ENCODE measurements at regions not wholly inside any gene's neighbourhood (a gene's known extent, or its start where the extent isn't known, plus 50 kb on each side); places are given as distances from the start of the nearest gene placed in this dataset.
"Not testable (repeated sequence)": the region's sequence is repeated elsewhere in the genome, so short reads cannot be mapped to it uniquely, and the experiment has no call there.

DNA sequence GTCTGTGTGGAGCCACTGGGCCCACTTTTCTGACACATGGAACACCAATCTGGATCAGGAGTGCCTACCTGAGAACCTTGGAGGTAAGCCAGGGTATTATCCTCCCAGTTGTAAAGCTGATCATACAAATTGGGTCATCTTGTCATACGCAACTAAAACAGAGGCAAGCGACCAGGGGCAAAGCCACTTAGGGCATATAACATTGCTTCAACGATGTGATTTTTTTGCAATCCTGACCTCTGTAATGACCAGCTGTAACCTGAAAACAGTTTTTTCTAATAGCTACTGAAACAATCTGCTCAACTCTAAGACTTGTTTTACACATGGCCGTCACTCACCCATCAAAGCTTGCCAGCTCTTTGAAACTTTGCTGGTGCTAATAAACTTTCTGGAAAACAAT is 261.5 kb upstream of the AGTR2 start:
- DNase-seq (ENCODE audit: low read depth in 3 of 3, low spot score in 2 of 3), result no peak

- DNase-seq (ENCODE audit: low read depth in 3 of 3, low spot score in 2 of 3), result no peak
Observed at GRCh38 chrX:115911967-115912366, 258.6 kb upstream of the AGTR2 start.

- no peak for DNase-seq (ENCODE audit: low read depth in 3 of 3, low spot score in 2 of 3)
Observed at GRCh38 chrX:115912372-115912897, 258.1 kb upstream of the AGTR2 start.

DNA sequence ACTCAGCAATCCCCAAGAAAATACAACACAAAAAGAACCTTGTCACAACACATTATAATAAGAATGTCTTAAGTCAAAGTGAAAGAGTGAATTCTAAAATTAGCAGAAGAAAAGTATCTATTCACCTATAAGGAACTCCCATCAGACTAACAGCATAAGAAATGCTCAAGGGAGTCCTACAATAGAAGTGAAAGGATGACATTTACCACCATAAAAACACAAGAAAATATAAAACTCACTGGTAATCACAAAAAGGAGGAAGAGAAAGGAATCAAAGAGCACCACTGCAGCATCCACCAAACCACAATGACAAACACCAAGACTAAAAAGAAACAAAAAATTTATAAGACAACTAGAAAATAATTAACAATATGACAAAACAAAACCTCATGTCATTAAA is 257.0 kb upstream of the AGTR2 start:
- no peak for DNase-seq (ENCODE audit: low read depth in 3 of 3, low spot score in 2 of 3)

- DNase-seq (ENCODE audit: low read depth in 3 of 3, low spot score in 2 of 3), result not testable (repeated sequence)
Observed at GRCh38 chrX:115915625-115916024, 254.9 kb upstream of the AGTR2 start.

GRCh38 chrX:115929480-115929879 is 241.1 kb upstream of the AGTR2 start:
- DNase-seq (ENCODE audit: low read depth in 3 of 3, low spot score in 2 of 3), result no peak

DNA sequence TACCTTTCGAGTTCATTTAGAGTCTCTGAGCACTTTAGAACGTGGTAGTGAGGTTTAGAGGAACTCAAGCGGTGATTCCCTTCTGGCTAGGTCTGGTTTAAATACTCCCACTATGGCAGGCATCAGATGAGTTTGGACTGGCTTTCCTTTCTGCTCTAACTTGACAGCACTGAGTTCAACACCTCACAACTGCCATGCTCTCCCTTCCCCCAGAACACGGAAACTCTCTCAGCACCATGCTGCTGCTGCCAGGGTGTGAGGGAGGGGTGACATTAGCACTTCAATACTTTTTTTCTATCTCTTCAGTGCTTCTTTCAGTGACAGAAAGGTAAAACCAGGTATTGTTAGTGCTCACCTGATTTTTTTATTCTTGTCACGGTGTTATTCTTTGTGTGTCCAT is 234.5 kb upstream of the AGTR2 start:
- DNase-seq (ENCODE audit: low read depth in 3 of 3, low spot score in 2 of 3), result no peak

GRCh38 chrX:115939070-115939469 is 231.5 kb upstream of the AGTR2 start:
- DNase-seq (ENCODE audit: low read depth in 3 of 3, low spot score in 2 of 3), result no peak

- DNase-seq (ENCODE audit: low read depth in 3 of 3, low spot score in 2 of 3), result no peak
Observed at GRCh38 chrX:115939636-115940160, 230.8 kb upstream of the AGTR2 start.

DNA sequence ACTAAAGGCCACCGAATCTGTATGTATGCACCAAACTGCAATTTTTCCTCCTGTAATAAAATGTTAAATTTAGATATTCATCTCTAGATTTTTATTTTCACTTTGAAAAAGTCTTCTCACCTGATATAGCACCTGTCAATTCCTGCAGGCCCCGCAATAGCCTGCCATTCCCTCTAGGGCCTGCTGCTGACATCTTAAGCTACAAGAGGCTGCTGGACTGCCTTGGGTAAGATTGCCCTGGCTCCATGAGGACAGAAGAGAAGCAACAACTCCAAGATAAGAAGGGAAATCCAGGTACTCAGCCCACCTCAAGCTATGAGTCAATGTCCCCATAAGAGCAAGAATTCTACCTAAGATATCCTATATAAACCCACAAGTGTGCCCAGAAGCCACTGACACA is 230.2 kb upstream of the AGTR2 start:
- DNase-seq (ENCODE audit: low read depth in 3 of 3, low spot score in 2 of 3), result no peak

DNA sequence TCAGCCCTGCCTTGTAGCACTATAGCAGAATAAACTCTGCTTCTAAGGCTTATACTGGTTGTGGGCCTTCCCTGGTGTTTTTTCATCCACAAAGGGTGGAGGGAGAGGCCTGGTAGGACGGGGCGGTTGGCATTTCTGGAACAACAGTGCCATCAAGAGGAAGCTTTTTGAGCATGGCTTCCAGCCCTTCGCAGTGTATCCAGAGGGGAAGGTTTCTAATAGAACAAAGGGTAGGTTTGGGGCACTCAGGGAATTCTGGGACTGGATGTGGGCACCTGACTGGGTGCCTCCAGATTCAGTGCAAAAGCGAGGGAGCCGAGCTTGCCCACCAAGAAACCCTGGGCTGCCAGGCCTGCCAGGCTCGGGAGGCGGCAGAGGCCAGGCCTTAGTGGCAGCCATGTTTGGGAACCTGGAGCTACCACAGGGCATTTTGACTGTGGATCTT is 229.6 kb upstream of the AGTR2 start:
- peak in 1 of 3 donors; percentile 41 for DNase-seq (ENCODE audit: low read depth in 3 of 3, low spot score in 2 of 3)

GRCh38 chrX:115941388-115941787 is 229.2 kb upstream of the AGTR2 start:
- no peak for DNase-seq (ENCODE audit: low read depth in 3 of 3, low spot score in 2 of 3)

GRCh38 chrX:115946059-115946458 is 224.5 kb upstream of the AGTR2 start:
- no peak for DNase-seq (ENCODE audit: low read depth in 3 of 3, low spot score in 2 of 3)

- no peak for DNase-seq (ENCODE audit: low read depth in 3 of 3, low spot score in 2 of 3)
Observed at GRCh38 chrX:115948018-115948923, 222.3 kb upstream of the AGTR2 start.

- DNase-seq (ENCODE audit: low read depth in 3 of 3, low spot score in 2 of 3), result no peak
Observed at GRCh38 chrX:115949900-115950822, 220.4 kb upstream of the AGTR2 start.

DNA sequence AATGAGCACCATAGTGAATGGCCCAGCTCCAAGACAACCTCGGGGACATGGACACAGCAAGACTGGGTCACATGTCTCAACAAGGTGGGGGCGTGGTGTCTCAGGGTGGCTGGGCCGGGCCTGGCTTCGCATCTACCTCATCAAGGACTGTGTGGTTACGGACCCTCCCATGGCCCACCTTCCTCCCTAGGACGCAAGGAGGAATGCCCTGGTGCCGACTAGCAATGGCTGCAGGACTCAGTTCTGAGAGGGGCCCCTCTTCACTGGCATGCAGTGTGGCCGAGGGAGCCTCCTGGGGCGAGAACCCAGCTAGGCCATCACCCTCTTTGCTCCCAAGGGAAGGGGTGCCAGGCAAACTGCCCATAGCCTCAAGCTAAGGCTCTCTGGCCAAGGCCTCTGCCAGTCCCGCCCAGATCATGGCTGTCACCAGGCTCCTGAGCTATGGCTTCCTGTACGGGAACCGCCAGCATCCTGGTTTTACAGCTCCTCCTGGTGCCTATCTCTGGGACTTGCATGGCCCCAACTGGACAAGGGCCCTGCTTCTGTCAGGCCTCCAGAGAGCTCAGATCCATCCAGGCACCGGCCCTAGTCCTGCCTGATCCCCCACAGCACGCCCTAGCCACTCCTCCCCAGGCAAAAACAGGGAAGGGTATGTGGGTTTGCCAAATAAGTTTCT is 218.0 kb upstream of the AGTR2 start:
- DNase-seq (ENCODE audit: low read depth in 3 of 3, low spot score in 2 of 3), result no peak

DNA sequence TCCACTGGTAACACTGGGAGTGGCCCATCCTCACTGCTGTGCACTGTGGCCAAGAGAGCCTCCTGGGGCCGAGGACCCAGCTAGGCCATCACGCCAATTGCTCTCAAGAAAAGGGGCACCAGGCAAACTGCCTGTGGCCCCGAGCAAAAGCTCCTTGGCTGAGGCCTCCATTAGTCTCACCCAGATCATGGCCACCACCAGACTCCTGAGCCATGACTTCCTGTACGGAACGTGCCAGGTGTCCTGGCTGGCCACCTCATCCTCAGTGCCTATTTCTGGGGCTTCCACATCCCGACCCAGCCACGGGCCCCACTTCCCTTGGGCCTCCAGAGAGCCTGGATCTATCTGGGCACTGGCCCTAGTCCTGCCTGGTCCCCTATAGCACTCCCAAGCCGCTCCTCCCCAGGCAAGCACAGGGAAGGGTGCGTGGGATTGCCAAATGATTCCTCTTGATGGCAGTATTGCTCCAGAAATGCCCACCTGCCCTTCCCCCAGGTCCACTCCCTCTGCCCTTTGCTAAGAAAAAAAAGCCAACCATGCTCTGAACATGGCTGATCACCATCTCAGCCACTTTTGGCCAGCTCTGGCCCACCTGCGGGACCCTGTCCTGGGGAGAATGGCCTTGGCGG is 212.6 kb upstream of the AGTR2 start:
- no peak for DNase-seq (ENCODE audit: low read depth in 3 of 3, low spot score in 2 of 3)

GRCh38 chrX:115958687-115959359 is 211.7 kb upstream of the AGTR2 start:
- DNase-seq (ENCODE audit: low read depth in 3 of 3, low spot score in 2 of 3), result no peak

- no peak for DNase-seq (ENCODE audit: low read depth in 3 of 3, low spot score in 2 of 3)
Observed at GRCh38 chrX:115960440-115961084, 210.0 kb upstream of the AGTR2 start.

Data from right renal cortex interstitium (tissue), 3 donors.